IMR-90 (cell line): ENCODE measurements at regions not wholly inside any gene's neighbourhood (a gene's known extent, or its start where the extent isn't known, plus 50 kb on each side); places are given as distances from the start of the nearest gene placed in this dataset.

ENCODE experiments used
- CTCF ChIP-seq: conservative IDR thresholded peaks from 2 replicates; pipeline ENCODE4 v1.5.1; 2012; ENCODE audit warnings: mild to moderate bottlenecking, low read depth, low read length, improper control_type of control experiment
- POLR2A ChIP-seq: IDR thresholded peaks from 2 replicates; pipeline ENCODE4 v1.6.1; 2012; ENCODE audit warnings: mild to moderate bottlenecking, low read depth, low read length
- RAD21 ChIP-seq: IDR thresholded peaks from 2 replicates; pipeline ENCODE4 v1.6.1; 2012; ENCODE audit warnings: low read length, improper control_type of control experiment
- RCOR1 ChIP-seq: IDR thresholded peaks from 2 replicates; pipeline ENCODE4 v1.6.1; 2012; ENCODE audit warnings: mild to moderate bottlenecking, low read length, improper control_type of control experiment; ENCODE audit not compliant: insufficient replicate concordance

DNA sequence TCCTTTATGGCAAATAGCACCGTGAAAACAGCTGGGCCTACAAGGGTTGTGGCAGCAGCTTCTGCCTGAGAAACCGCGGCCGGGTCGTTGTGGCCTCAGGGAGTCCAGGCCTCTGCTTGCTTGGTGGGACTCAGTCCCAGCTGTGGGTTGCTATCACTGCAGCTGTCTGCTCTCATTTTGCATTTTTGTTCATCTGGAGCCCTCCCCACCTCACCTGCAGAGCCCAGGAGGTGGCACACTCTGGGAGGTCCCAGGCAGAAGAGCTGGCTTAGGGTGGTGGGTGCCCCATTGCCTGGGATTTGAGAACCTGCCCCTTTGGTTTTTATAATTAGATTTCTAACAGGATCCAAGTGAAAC is 138.4 kb downstream of the GADD45G start:
- no peak for TF ChIP-seq POLR2A
- no peak for TF ChIP-seq RAD21
- TF ChIP-seq RCOR1 = no peak
- TF ChIP-seq CTCF = no peak
